GM12878 (cell line): ENCODE measurements at regions not wholly inside any gene's neighbourhood (a gene's known extent, or its start where the extent isn't known, plus 50 kb on each side); places are given as distances from the start of the nearest gene placed in this dataset.

Experiments
- ATAC-seq: fragments of 200-7000 bp; cut with Tn5 transposase; 3 replicates; pipeline ENCODE4 v1.9.1; 2020; ENCODE audit warnings: mild to moderate bottlenecking, moderate library complexity
- BruUV-seq: library from RNA; stranded (reverse); fragments of 400-500 nt; replicated peaks from 2 replicates; lab custom pipeline; 2021; lab: Mats Ljungman, UMichigan
- CTCF ChIA-PET: fragments of 300-600 bp; sonication (Branson Sonifier 250); formaldehyde crosslinking; extraction: SDS; loops from one replicate; lab custom pipeline; 2021; ENCODE audit warnings: inconsistent platforms; lab: Yijun Ruan, JAX
- POLR2A ChIA-PET: fragments of 350-600 bp; formaldehyde crosslinking; extraction: SDS; loops from one replicate; lab custom pipeline; 2021; ENCODE audit warnings: inconsistent platforms; lab: Charles Lee
- RAD21 ChIA-PET: fragments of 300-600 bp; sonication (Branson Sonifier 250); formaldehyde crosslinking; loops from one replicate; lab custom pipeline; 2023; ENCODE audit warnings: antibody characterized with exemption; ENCODE audit not compliant: unreplicated experiment; lab: Charles Lee
- SMC1A ChIA-PET: fragments of 300-600 bp; sonication (Branson Sonifier 250); formaldehyde crosslinking; loops from one replicate; lab custom pipeline; 2023; ENCODE audit not compliant: unreplicated experiment, uncharacterized antibody; lab: Charles Lee
- DNase-seq: peaks from one replicate; pipeline ENCODE4 v3.0.0-alpha.2; 2011; ENCODE audit warnings: low read depth, low spot score
- FAIRE-seq: peaks from 3 replicates; lab custom pipeline; 2011; peaks lifted over from hg19 to GRCh38; lab: Jason Lieb, UNC
- H2AFZ ChIP-seq: 2 replicates; pipeline ENCODE4 v1.6.0; 2011; ENCODE audit warnings: low read depth, low read length, control low read depth; ENCODE audit not compliant: control insufficient read depth
- H3K27ac ChIP-seq: 2 replicates; pipeline ENCODE4 v1.5.1; 2011; ENCODE audit warnings: control low read depth; ENCODE audit not compliant: control insufficient read depth, insufficient read depth
- H3K27me3 ChIP-seq, 2 experiments: replicated peaks in 1 of 2; 2 replicates each; pipeline versions ENCODE4 v1.6.0 to v1.6.1; 2011; ENCODE audit warnings: low read length in 1 of 2; ENCODE audit not compliant: control insufficient read depth in 2 of 2, insufficient read depth in 2 of 2
- H3K36me3 ChIP-seq, 2 experiments: 2 replicates each; pipeline ENCODE4 v1.5.1; 2011; ENCODE audit warnings: low read length in 1 of 2; ENCODE audit not compliant: control insufficient read depth in 2 of 2, insufficient read depth in 2 of 2
- H3K4me1 ChIP-seq: 2 replicates; pipeline ENCODE4 v1.6.1; 2011; ENCODE audit warnings: mild to moderate bottlenecking, low read length, moderate library complexity, mixed read lengths; ENCODE audit not compliant: control insufficient read depth, insufficient read depth
- H3K4me2 ChIP-seq: 2 replicates; pipeline ENCODE4 v1.6.0; 2011; ENCODE audit warnings: control low read depth; ENCODE audit not compliant: control insufficient read depth, insufficient read depth
- H3K4me3 ChIP-seq: fragments of 200-600 bp; sonication (generic); 2 replicates; pipeline ENCODE4 v1.5.1; 2016
- H3K79me2 ChIP-seq: 2 replicates; pipeline ENCODE4 v1.6.0; 2011; ENCODE audit warnings: low read length; ENCODE audit not compliant: control insufficient read depth, insufficient read depth
- H3K9ac ChIP-seq: 2 replicates; pipeline ENCODE4 v1.8.0; 2011; ENCODE audit warnings: low read length, control low read depth, mixed read lengths; ENCODE audit not compliant: control insufficient read depth, insufficient read depth
- H3K9me3 ChIP-seq: replicated peaks from 3 replicates; pipeline ENCODE4 v1.5.1; 2011; ENCODE audit warnings: mild to moderate bottlenecking, low read length; ENCODE audit not compliant: control insufficient read depth, insufficient read depth
- H4K20me1 ChIP-seq: 2 replicates; pipeline ENCODE4 v1.6.0; 2011; ENCODE audit not compliant: control insufficient read depth, insufficient read depth
- BACH1 ChIP-seq: fragments of 450-650 bp; IDR thresholded peaks from 2 replicates; pipeline ENCODE4 v1.6.1; 2017; ENCODE audit warnings: mild to moderate bottlenecking, borderline replicate concordance
- GABPA ChIP-seq: IDR thresholded peaks from 2 replicates; pipeline ENCODE4 v1.6.1; 2014; ENCODE audit warnings: antibody characterized with exemption, low read depth, mild to moderate bottlenecking, inconsistent platforms
- HDAC6 ChIP-seq: fragments of 200-600 bp; sonication (generic); IDR thresholded peaks from one replicate; pipeline ENCODE4 v1.8.0; 2017; ENCODE audit warnings: antibody characterized with exemption; ENCODE audit not compliant: unreplicated experiment
- HDGF ChIP-seq: fragments of 450-650 bp; IDR thresholded peaks from 2 replicates; pipeline ENCODE4 v1.6.1; 2016; ENCODE audit warnings: antibody characterized with exemption
- KLF5 ChIP-seq: fragments of 450-650 bp; IDR thresholded peaks from 2 replicates; pipeline ENCODE4 v1.6.1; 2014; ENCODE audit warnings: mild to moderate bottlenecking; ENCODE audit not compliant: partially characterized antibody
- MEF2B ChIP-seq: fragments of 450-650 bp; IDR thresholded peaks from 2 replicates; pipeline ENCODE4 v1.6.1; 2018; ENCODE audit warnings: mild to moderate bottlenecking, moderate library complexity; ENCODE audit not compliant: partially characterized antibody, poor library complexity, severe bottlenecking
- NFYB ChIP-seq: IDR thresholded peaks from 2 replicates; pipeline ENCODE4 v1.6.1; 2011; ENCODE audit warnings: low read depth, mild to moderate bottlenecking, low read length, improper control_type of control experiment, moderate library complexity; ENCODE audit not compliant: insufficient read depth
- NR2F1 ChIP-seq: fragments of 450-650 bp; conservative IDR thresholded peaks from 2 replicates; pipeline ENCODE4 v1.6.1; 2017; ENCODE audit warnings: mild to moderate bottlenecking
- PBX3 ChIP-seq: IDR thresholded peaks from 2 replicates; pipeline ENCODE4 v1.6.1; 2011; ENCODE audit warnings: mild to moderate bottlenecking, low read depth, low read length, moderate library complexity; ENCODE audit not compliant: insufficient replicate concordance
- PML ChIP-seq: IDR thresholded peaks from 2 replicates; pipeline ENCODE4 v1.6.1; 2012; ENCODE audit warnings: low read length, inconsistent platforms
- RAD21 ChIP-seq: IDR thresholded peaks from 2 replicates; pipeline ENCODE4 v1.6.1; 2011; ENCODE audit warnings: mild to moderate bottlenecking, low read depth, low read length, moderate library complexity; ENCODE audit not compliant: insufficient read depth
- RELA ChIP-seq: fragments of 450-650 bp; IDR thresholded peaks from 2 replicates; pipeline ENCODE4 v1.8.0; 2014; ENCODE audit warnings: borderline replicate concordance; ENCODE audit not compliant: partially characterized antibody
- STAT1 ChIP-seq: fragments of 450-650 bp; conservative IDR thresholded peaks from 2 replicates; pipeline ENCODE4 v1.6.1; 2014; ENCODE audit warnings: antibody characterized with exemption, mild to moderate bottlenecking
- TAF1 ChIP-seq: IDR thresholded peaks from 2 replicates; pipeline ENCODE4 v1.6.1; 2011; ENCODE audit warnings: mild to moderate bottlenecking, low read depth, low read length, borderline replicate concordance
- TARDBP ChIP-seq: IDR thresholded peaks from 2 replicates; pipeline ENCODE4 v1.6.1; 2016; ENCODE audit warnings: borderline replicate concordance
- YY1 ChIP-seq: IDR thresholded peaks from 2 replicates; pipeline ENCODE4 v1.6.1; 2011; ENCODE audit warnings: low read depth, mild to moderate bottlenecking, low read length
- WGBS: methylation state at CpG from one replicate; pipeline ENCODE4 v1.1.6; 2016; ENCODE audit warnings: low lambda C conversion rate; ENCODE audit not compliant: insufficient replicate concordance, insufficient coverage; ENCODE audit errors: missing lambda C conversion rate; 5-methylcytosine and 5-hydroxymethylcytosine counted together
- in situ Hi-C: fragments of 300-500 bp; cut with MboI; formaldehyde crosslinking; loops from 9 replicates; pipeline ENCODE4 v1.14.3; 2018; ENCODE audit warnings: mixed read lengths
- intact Hi-C: fragments of 100-400 bp; cut with micrococcal nuclease; formaldehyde crosslinking; loops from one replicate; pipeline ENCODE4 v1.14.2; 2022; ENCODE audit not compliant: unreplicated experiment
- TF ChIP-seq, protein P1 (sequence below): IDR thresholded peaks from 2 replicates; pipeline ENCODE4 v1.6.1; 2011; ENCODE audit warnings: borderline replicate concordance, low read depth, mild to moderate bottlenecking, moderate library complexity, low read length; ENCODE audit not compliant: insufficient read depth, poor library complexity, severe bottlenecking
- TF ChIP-seq, protein P2 (sequence below): IDR thresholded peaks from 2 replicates; pipeline ENCODE4 v1.6.1; 2011; ENCODE audit warnings: low read depth, mild to moderate bottlenecking, low read length, moderate library complexity, borderline replicate concordance; ENCODE audit errors: extremely low read depth

GRCh38 chr3:23117856-23118255 is 85.3 kb upstream of the UBE2E2 start:
- ChIA-PET CTCF (no interaction called here), POLR2A (interaction anchor here (0.7 kb wide), 1 partner anchor 321 kb away, joined by 3 read pairs; no protein-coding TSS in a partner anchor), SMC1A (no interaction called here), RAD21 (no interaction called here)
- H3K27ac ChIP-seq, result no peak overlapping the region
- no peaks in the 10 kb centered on the region for H3K9me3 ChIP-seq
- BruUV-seq, result no TSS peak
- DNase-seq, result no peak
- intact Hi-C loops (no loop called here), in situ Hi-C loops (no loop called here)
- H3K4me2 ChIP-seq, result no peak overlapping the region
- no peaks in the 10 kb centered on the region for H3K4me1 ChIP-seq
- no peak overlapping the region for H3K9ac ChIP-seq
- no peaks in the 10 kb centered on the region for H3K36me3 ChIP-seq
- H4K20me1 ChIP-seq, result no peaks in the 10 kb centered on the region
- 8% methylated on average over 1 of the region's 1 CpG for WGBS
- H3K27me3 ChIP-seq, result no peaks in the 10 kb centered on the region
- H3K79me2 ChIP-seq, result no peaks in the 10 kb centered on the region
- FAIRE-seq, result no peak
- ATAC-seq, result no peak
- H3K4me3 ChIP-seq, result no peak overlapping the region
- H2AFZ ChIP-seq, result no peak overlapping the region
- TF ChIP-seq, protein P1, sequence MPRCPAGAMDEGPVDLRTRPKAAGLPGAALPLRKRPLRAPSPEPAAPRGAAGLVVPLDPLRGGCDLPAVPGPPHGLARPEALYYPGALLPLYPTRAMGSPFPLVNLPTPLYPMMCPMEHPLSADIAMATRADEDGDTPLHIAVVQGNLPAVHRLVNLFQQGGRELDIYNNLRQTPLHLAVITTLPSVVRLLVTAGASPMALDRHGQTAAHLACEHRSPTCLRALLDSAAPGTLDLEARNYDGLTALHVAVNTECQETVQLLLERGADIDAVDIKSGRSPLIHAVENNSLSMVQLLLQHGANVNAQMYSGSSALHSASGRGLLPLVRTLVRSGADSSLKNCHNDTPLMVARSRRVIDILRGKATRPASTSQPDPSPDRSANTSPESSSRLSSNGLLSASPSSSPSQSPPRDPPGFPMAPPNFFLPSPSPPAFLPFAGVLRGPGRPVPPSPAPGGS, result no peak
- TF ChIP-seq NR2F1 (no peak), HDGF (no peak), TAF1 (no peak), STAT1 (no peak), RAD21 (no peak), HDAC6 (no peak), YY1 (no peak), PBX3 (no peak), NFYB (no peak), RELA (no peak), GABPA (no peak), KLF5 (no peak), MEF2B (no peak), BACH1 (no peak), PML (no peak), TARDBP (no peak)
- TF ChIP-seq, protein P2, sequence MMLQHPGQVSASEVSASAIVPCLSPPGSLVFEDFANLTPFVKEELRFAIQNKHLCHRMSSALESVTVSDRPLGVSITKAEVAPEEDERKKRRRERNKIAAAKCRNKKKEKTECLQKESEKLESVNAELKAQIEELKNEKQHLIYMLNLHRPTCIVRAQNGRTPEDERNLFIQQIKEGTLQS, result no peak
